GM06990 (cell line): ENCODE measurements at regions not wholly inside any gene's neighbourhood (a gene's known extent, or its start where the extent isn't known, plus 50 kb on each side); places are given as distances from the start of the nearest gene placed in this dataset.
"Not testable (repeated sequence)": the region's sequence is repeated elsewhere in the genome, so short reads cannot be mapped to it uniquely, and the experiment has no call there.

Experiments used
- DNase-seq: peaks from one replicate; pipeline ENCODE4 v3.0.0-alpha.2; 2011; ENCODE audit not compliant: insufficient read length; ENCODE audit errors: extremely low read depth
- H3K27me3 ChIP-seq: replicated peaks from 2 replicates; pipeline ENCODE4 v1.6.0; 2011; ENCODE audit warnings: low read length; ENCODE audit not compliant: control insufficient read depth, insufficient read depth
- H3K36me3 ChIP-seq: 2 replicates; pipeline ENCODE4 v1.5.1; 2011; ENCODE audit warnings: low read length; ENCODE audit not compliant: control insufficient read depth, insufficient read depth
- H3K4me3 ChIP-seq: replicated peaks from 2 replicates; pipeline ENCODE4 v1.5.1; 2011; ENCODE audit warnings: low read depth, mild to moderate bottlenecking, control low read depth, low read length
- CTCF ChIP-seq: IDR thresholded peaks from 2 replicates; pipeline ENCODE4 v1.5.1; 2011; ENCODE audit warnings: low read length, control low read depth, mild to moderate bottlenecking, inconsistent platforms; ENCODE audit not compliant: insufficient read depth, poor library complexity, severe bottlenecking

- no peak for TF ChIP-seq CTCF
- H3K4me3 ChIP-seq, result no peak overlapping the region
- H3K27me3 ChIP-seq, result no peaks in the 10 kb centered on the region
- no peak for DNase-seq
- no peaks in the 10 kb centered on the region for H3K36me3 ChIP-seq
Measured at GRCh38 chr20:47444584-47444983, 57.1 kb upstream of the NCOA3 start.

- no peak for DNase-seq
- no peak overlapping the region for H3K4me3 ChIP-seq
- no peaks in the 10 kb centered on the region for H3K36me3 ChIP-seq
- H3K27me3 ChIP-seq, result no peaks in the 10 kb centered on the region
- no peak for TF ChIP-seq CTCF
Measured at GRCh38 chr20:47445291-47445690, 56.4 kb upstream of the NCOA3 start.

- not testable (repeated sequence) for H3K36me3 ChIP-seq, H3K27me3 ChIP-seq, DNase-seq, H3K4me3 ChIP-seq
Measured at GRCh38 chr20:47447350-47448296, 54.1 kb upstream of the NCOA3 start.

- no peak for TF ChIP-seq CTCF
- DNase-seq, result no peak
- H3K27me3 ChIP-seq, result no peaks in the 10 kb centered on the region
- H3K36me3 ChIP-seq, result no peaks in the 10 kb centered on the region
- H3K4me3 ChIP-seq, result no peak overlapping the region
Measured at GRCh38 chr20:47448429-47448828, 53.3 kb upstream of the NCOA3 start.

GRCh38 chr20:47451602-47451904, 50.1 kb upstream of the NCOA3 start:
- Histone ChIP-seq H3K4me3 (no peak overlapping the region), H3K27me3 (no peaks in the 10 kb centered on the region), H3K36me3 (no peaks in the 10 kb centered on the region)
- DNase-seq, result no peak
- TF ChIP-seq CTCF, result no peak
